Stomach (tissue), 4 donors: ENCODE measurements at regions not wholly inside any gene's neighbourhood (a gene's known extent, or its start where the extent isn't known, plus 50 kb on each side); places are given as distances from the start of the nearest gene placed in this dataset.

Source experiments
- CTCF ChIP-seq, 7 experiments: fragments of 450-650 bp in 4 of 7; fragments of 200-600 bp in 3 of 7; sonication (generic) in 3 of 7; IDR thresholded peaks; one replicate each; pipeline ENCODE4 v1.5.1; 2016 to 2019; ENCODE audit warnings: antibody characterized with exemption in 7 of 7, control low read depth in 2 of 7, mild to moderate bottlenecking in 1 of 7
- POLR2A ChIP-seq, 4 donors: fragments of 450-650 bp; IDR thresholded peaks; one replicate each; pipeline ENCODE4 v1.6.1; 2016; ENCODE audit warnings: antibody characterized with exemption in 4 of 4, control low read depth in 2 of 4, mild to moderate bottlenecking in 1 of 4, moderate library complexity in 1 of 4

- TF ChIP-seq CTCF (IDR thresholded peaks at IDR 0.05) (no peak), POLR2A (IDR thresholded peaks at IDR 0.05) (no peak)
Measured at GRCh38 chr11:95702526-95702925, 87.1 kb downstream of the FAM76B start.
